ENCODE measurements at regions not wholly inside any gene's neighbourhood (a gene's known extent, or its start where the extent isn't known, plus 50 kb on each side); places are given as distances from the start of the nearest gene placed in this dataset.

DNA sequence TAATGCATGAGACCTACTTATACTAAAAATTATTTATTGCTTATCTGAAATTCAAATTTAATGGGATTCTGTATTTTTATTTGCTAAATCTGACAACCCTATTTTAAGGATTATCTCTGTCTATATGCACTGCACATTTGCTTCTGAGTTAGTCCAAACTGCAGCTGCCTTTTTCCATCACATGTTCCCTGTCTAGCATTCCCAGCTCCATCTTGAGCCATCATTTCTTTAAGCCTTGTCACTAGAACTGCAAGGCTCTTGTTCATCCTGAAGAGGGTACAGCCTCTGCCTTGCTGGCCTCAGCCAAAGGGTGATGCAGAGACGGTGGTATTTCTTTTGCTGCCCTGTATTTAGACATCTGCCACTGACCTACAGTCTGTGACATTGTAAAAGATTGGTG, 125.8 kb upstream of the STT3B start:
- TF ChIP-seq CREB1 (CRISPR knock-in tag; IDR thresholded peaks at IDR 0.05; ENCODE audit: low read depth) (no peak), JUNB (IDR thresholded peaks at IDR 0.05; ENCODE audit: unreplicated experiment) (no peak), ZNF462 (CRISPR knock-in tag; IDR thresholded peaks at IDR 0.05) (no peak), NANOG (IDR thresholded peaks at IDR 0.05; ENCODE audit: borderline replicate concordance) (no peak), EZH2 (IDR thresholded peaks at IDR 0.05; ENCODE audit: low read depth, unreplicated experiment) (no peak), ZNF114 (CRISPR knock-in tag; IDR thresholded peaks at IDR 0.05) (no peak), ZNF331 (CRISPR knock-in tag; IDR thresholded peaks at IDR 0.05; ENCODE audit: low read depth) (no peak), EZH2phosphoT487 (IDR thresholded peaks at IDR 0.05; ENCODE audit: unreplicated experiment) (no peak), POLR2AphosphoS5 (IDR thresholded peaks at IDR 0.05; ENCODE audit: low read depth) (no peak), ETS1 (IDR thresholded peaks at IDR 0.05) (no peak), STAT1 (IDR thresholded peaks at IDR 0.05; ENCODE audit: unreplicated experiment) (no peak)
- TF ChIP-seq, protein P1, sequence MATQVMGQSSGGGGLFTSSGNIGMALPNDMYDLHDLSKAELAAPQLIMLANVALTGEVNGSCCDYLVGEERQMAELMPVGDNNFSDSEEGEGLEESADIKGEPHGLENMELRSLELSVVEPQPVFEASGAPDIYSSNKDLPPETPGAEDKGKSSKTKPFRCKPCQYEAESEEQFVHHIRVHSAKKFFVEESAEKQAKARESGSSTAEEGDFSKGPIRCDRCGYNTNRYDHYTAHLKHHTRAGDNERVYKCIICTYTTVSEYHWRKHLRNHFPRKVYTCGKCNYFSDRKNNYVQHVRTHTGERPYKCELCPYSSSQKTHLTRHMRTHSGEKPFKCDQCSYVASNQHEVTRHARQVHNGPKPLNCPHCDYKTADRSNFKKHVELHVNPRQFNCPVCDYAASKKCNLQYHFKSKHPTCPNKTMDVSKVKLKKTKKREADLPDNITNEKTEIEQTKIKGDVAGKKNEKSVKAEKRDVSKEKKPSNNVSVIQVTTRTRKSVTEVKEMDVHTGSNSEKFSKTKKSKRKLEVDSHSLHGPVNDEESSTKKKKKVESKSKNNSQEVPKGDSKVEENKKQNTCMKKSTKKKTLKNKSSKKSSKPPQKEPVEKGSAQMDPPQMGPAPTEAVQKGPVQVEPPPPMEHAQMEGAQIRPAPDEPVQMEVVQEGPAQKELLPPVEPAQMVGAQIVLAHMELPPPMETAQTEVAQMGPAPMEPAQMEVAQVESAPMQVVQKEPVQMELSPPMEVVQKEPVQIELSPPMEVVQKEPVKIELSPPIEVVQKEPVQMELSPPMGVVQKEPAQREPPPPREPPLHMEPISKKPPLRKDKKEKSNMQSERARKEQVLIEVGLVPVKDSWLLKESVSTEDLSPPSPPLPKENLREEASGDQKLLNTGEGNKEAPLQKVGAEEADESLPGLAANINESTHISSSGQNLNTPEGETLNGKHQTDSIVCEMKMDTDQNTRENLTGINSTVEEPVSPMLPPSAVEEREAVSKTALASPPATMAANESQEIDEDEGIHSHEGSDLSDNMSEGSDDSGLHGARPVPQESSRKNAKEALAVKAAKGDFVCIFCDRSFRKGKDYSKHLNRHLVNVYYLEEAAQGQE (IDR thresholded peaks at IDR 0.05; ENCODE audit: unreplicated experiment), result no peak
- TF ChIP-seq, protein P2, sequence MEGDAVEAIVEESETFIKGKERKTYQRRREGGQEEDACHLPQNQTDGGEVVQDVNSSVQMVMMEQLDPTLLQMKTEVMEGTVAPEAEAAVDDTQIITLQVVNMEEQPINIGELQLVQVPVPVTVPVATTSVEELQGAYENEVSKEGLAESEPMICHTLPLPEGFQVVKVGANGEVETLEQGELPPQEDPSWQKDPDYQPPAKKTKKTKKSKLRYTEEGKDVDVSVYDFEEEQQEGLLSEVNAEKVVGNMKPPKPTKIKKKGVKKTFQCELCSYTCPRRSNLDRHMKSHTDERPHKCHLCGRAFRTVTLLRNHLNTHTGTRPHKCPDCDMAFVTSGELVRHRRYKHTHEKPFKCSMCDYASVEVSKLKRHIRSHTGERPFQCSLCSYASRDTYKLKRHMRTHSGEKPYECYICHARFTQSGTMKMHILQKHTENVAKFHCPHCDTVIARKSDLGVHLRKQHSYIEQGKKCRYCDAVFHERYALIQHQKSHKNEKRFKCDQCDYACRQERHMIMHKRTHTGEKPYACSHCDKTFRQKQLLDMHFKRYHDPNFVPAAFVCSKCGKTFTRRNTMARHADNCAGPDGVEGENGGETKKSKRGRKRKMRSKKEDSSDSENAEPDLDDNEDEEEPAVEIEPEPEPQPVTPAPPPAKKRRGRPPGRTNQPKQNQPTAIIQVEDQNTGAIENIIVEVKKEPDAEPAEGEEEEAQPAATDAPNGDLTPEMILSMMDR (conservative IDR thresholded peaks at IDR 0.05; ENCODE audit: low read depth in 2 of 2), result no peak
- DNase-seq (ENCODE audit: low spot score), result no peak
- H3K4me1 Mint-ChIP-seq, result peaks cover 7% of the 10 kb centered on the region; the same call in 2 of the 3 replicates

More for the DNA sequence above, 125.8 kb upstream of the STT3B start:
- no peak overlapping the region for H2AFZ ChIP-seq
- no peaks in the 10 kb centered on the region for H3K36me3 Mint-ChIP-seq (ENCODE audit: low read depth)
- no peak overlapping the region for H3K4me3 ChIP-seq
- H3K27ac Mint-ChIP-seq, result no peak overlapping the region
- H3F3A ChIP-seq (replicated peaks; ENCODE audit: low read depth), result no peaks in the 10 kb centered on the region
- H3K4me2 ChIP-seq, result no peak overlapping the region
- no peaks in the 10 kb centered on the region for H3K9me3 Mint-ChIP-seq
- no peak overlapping the region for H3K4me3 Mint-ChIP-seq
- ATAC-seq, result no peak
- H3K36me3 ChIP-seq (ENCODE audit: insufficient read depth), result no peaks in the 10 kb centered on the region
- no peak overlapping the region for H3K27ac ChIP-seq (ENCODE audit: low read depth)
- H3K4me1 ChIP-seq (ENCODE audit: insufficient read depth), result 0 out of 2 replicates have a peak, but pooled peaks cover 6% of the 10 kb centered on the region
- no peaks in the 10 kb centered on the region for H4K20me1 ChIP-seq (replicated peaks; ENCODE audit: insufficient read depth)
- no peaks in the 10 kb centered on the region for H3K79me2 ChIP-seq (replicated peaks; ENCODE audit: insufficient read depth)
- no peaks in the 10 kb centered on the region for H3K27me3 Mint-ChIP-seq (ENCODE audit: insufficient read depth, low read depth, poor library complexity)
- H3K9me2 ChIP-seq (ENCODE audit: insufficient read depth), result peaks cover 15% of the 10 kb centered on the region
- no peaks in the 10 kb centered on the region for H3K27me3 ChIP-seq (ENCODE audit: insufficient read depth)
